Mucosa of descending colon (tissue), 3 donors: ENCODE measurements at regions not wholly inside any gene's neighbourhood (a gene's known extent, or its start where the extent isn't known, plus 50 kb on each side); places are given as distances from the start of the nearest gene placed in this dataset.

ENCODE experiments used
- ATAC-seq: fragments of 200-7000 bp; cut with Tn5 transposase; one replicate; pipeline ENCODE4 v1.9.1; 2020; ENCODE audit warnings: mild to moderate bottlenecking, moderate library complexity
- DNase-seq, 3 donors: peaks; one replicate each; pipeline ENCODE4 v3.0.0-alpha.2; 2020
- H3K36me3 ChIP-seq: fragments of 200-600 bp; one replicate; pipeline ENCODE4 v1.8.0; 2021; ENCODE audit warnings: low read depth, mild to moderate bottlenecking
- H3K4me1 ChIP-seq: fragments of 200-600 bp; one replicate; pipeline ENCODE4 v1.8.0; 2021; ENCODE audit warnings: low read depth, mild to moderate bottlenecking
- H3K4me3 ChIP-seq: fragments of 200-600 bp; one replicate; pipeline ENCODE4 v1.8.0; 2021; ENCODE audit warnings: mild to moderate bottlenecking
- H3K9me3 ChIP-seq: fragments of 200-600 bp; one replicate; pipeline ENCODE4 v1.8.0; 2021; ENCODE audit warnings: mild to moderate bottlenecking
- intact Hi-C, 2 donors: fragments of 100-400 bp; cut with DNase I in 1 of 2; cut with micrococcal nuclease in 1 of 2; formaldehyde crosslinking; loops; one replicate each; pipeline versions ENCODE4 v1.11.0 to v1.11.1; 2022; cut with DNase I, micrococcal nuclease
- TF ChIP-seq, protein P1 (sequence below): fragments of 200-600 bp; IDR thresholded peaks from one replicate; pipeline ENCODE4 v1.8.0; 2022; ENCODE audit warnings: antibody characterized with exemption, mild to moderate bottlenecking
- donor health status: DM: no; HTN: no; CAD: no; lungs with moderate emphysema.
- donor health status: DM: no; HTN: no; CAD: no.
- donor health status: DM: no; HTN: yes; CAD: no.

DNA sequence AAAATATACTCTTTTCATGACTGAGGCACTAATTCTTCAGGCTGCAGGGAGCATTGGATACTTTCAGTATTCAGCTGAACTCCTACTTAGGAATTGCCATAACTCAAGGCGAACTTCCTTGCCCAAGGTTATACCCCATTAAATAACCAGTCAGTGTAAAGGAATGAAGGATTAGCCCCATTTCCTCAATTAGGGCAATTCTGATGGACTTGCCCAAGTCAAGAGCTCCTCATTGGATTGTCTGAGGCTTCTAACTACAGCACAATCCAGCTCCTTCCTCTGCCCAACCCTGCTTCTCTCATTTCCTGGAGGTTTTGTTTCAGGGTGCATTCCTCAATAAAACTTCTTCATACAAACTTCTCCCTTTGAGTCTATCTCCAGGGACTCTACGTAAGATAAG, 329.2 kb downstream of the LIG4 start:
- ATAC-seq (no peak), DNase-seq (no peak)
- no peak overlapping the region for H3K4me3 ChIP-seq
- TF ChIP-seq, protein P1, sequence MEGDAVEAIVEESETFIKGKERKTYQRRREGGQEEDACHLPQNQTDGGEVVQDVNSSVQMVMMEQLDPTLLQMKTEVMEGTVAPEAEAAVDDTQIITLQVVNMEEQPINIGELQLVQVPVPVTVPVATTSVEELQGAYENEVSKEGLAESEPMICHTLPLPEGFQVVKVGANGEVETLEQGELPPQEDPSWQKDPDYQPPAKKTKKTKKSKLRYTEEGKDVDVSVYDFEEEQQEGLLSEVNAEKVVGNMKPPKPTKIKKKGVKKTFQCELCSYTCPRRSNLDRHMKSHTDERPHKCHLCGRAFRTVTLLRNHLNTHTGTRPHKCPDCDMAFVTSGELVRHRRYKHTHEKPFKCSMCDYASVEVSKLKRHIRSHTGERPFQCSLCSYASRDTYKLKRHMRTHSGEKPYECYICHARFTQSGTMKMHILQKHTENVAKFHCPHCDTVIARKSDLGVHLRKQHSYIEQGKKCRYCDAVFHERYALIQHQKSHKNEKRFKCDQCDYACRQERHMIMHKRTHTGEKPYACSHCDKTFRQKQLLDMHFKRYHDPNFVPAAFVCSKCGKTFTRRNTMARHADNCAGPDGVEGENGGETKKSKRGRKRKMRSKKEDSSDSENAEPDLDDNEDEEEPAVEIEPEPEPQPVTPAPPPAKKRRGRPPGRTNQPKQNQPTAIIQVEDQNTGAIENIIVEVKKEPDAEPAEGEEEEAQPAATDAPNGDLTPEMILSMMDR, result no peak
- no peaks in the 10 kb centered on the region for H3K4me1 ChIP-seq
- intact Hi-C loops, result no loop called here
- peaks cover 6% of the 10 kb centered on the region for H3K9me3 ChIP-seq
- no peaks in the 10 kb centered on the region for H3K36me3 ChIP-seq

DNA sequence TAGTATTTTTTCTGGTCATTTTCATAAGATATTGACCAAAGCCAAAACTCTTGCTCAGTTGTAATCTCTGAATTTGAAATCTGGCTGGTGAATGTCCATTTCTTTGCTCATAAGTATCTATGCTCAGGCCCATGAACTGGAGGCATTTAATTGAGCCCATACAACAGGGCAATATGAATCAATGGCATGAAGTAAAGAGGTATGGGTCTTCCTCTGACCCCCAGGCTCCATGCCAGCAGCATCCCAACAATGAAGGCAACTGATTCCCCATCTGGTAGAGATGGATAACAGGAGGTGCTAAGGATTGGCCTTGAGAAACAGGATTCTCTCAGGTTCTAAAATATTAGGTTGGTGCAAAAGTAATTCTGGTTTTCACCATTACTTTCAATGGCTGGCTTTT, 330.8 kb downstream of the LIG4 start:
- intact Hi-C loops, result no loop called here
- TF ChIP-seq, protein P1, result no peak
- Histone ChIP-seq H3K4me1 (no peaks in the 10 kb centered on the region), H3K9me3 (peaks cover 6% of the 10 kb centered on the region), H3K36me3 (no peaks in the 10 kb centered on the region), H3K4me3 (no peak overlapping the region)
- no peak for ATAC-seq
- DNase-seq, result no peak

DNA sequence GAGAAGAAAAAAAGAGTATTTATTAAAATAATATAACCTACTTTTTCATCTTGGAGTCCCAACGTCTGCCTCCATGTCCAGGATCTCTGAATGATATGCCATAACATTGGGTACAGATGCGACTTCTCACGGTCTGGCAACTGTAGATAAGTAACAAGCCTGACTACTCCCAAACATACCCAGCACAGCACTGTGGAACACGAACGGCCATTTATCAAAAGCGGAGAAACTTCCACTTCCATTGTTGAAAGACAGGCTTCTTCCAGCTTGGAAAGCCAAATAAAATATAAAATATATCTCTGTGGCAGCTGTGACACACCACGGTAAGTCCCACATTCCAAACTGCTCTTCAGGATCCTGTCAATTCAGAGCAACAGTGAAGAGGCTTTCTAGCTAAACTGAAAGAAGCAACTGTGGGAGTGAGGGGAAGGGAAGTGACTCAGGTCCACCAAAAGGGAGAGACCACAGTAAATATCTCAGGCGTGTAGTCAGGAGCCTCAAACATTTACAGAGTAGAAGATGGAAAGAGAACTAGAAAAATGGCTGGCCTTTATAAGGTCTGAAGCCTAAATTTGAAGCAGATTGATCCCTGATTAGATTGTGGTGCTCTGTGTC, 331.7 kb downstream of the LIG4 start:
- Histone ChIP-seq H3K4me1 (no peaks in the 10 kb centered on the region), H3K9me3 (peaks cover 6% of the 10 kb centered on the region), H3K4me3 (no peak overlapping the region), H3K36me3 (no peaks in the 10 kb centered on the region)
- ATAC-seq (no peak), DNase-seq (no peak)
- TF ChIP-seq, protein P1, result no peak
- intact Hi-C loops, result no loop called here

DNA sequence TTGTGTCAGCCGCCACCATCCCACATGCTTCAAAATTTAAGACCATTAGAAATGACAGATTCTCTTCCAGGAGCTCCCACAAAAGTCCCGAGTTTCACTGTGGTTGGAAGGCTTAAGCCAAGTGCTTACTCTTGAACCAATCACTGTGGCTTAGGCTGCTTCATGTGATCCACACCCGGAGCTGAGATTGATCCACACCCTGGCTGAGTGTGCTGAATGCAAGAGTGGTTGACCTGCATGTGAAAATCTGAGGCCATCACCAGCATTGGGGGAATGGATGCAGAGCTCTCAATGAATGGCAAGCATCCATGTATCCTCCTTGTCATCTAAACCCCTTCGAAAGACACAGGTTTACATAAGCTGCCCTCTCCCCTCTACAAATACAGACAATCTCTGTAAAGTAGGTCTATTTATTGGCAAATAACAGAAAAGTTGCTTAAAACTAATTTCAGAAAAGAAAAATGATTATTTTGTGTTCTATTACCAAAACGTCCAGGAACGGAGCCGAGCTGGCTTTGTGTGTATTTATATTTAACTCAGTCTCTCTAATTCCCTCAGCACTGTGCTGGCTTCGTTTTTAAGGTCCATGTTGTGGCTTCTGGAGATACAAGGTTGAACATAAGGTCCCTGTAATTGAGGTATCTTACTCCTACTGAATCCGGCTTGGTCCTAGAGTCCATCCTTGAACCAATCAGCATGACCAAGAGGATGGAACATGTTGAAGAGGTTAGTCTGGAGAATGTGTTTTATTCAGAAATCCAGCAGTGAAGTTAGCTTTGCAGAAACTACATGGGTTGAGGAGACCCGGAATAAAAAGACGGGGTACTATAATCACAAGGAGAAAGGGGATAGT, 332.4 kb downstream of the LIG4 start:
- ATAC-seq, result no peak
- Histone ChIP-seq H3K4me1 (no peaks in the 10 kb centered on the region), H3K4me3 (no peak overlapping the region), H3K36me3 (no peaks in the 10 kb centered on the region), H3K9me3 (peaks cover 3% of the 10 kb centered on the region)
- DNase-seq, result no peak
- TF ChIP-seq, protein P1, result no peak
- intact Hi-C loops, result no loop called here

DNA sequence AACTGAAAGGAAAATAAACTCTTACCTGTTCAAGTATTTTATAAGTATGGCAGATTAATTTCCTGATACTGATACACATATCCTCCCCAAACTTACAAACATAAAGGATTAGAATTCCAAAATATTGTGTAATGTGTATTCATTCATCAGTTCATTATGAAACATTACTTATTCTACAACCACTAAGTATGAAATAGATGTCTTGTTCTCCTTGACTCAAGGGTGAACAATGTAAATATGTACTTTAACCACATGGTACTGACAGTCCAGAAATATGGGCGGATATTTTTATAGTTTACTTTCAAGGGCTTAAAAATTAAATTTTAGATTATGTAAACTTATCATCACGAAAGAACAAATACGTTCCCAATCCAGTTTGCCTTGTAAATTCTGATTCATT, 334.0 kb downstream of the LIG4 start:
- ATAC-seq, result no peak
- DNase-seq, result no peak
- TF ChIP-seq, protein P1, result no peak
- no peaks in the 10 kb centered on the region for H3K4me1 ChIP-seq
- intact Hi-C loops, result no loop called here
- H3K9me3 ChIP-seq, result no peaks in the 10 kb centered on the region
- H3K4me3 ChIP-seq, result no peak overlapping the region
- H3K36me3 ChIP-seq, result no peaks in the 10 kb centered on the region
